ENCODE measurements at regions not wholly inside any gene's neighbourhood (a gene's known extent, or its start where the extent isn't known, plus 50 kb on each side); places are given as distances from the start of the nearest gene placed in this dataset.
"Not testable (repeated sequence)": the region's sequence is repeated elsewhere in the genome, so short reads cannot be mapped to it uniquely, and the experiment has no call there.

- TF ChIP-seq CTCF (conservative IDR thresholded peaks at IDR 0.05): no peak
- Histone ChIP-seq H3K4ac (ENCODE audit: low read depth, low read length) (no peak overlapping the region), H2BK20ac (ENCODE audit: low read depth, low read length, poor library complexity, severe bottlenecking) (no peak overlapping the region), H3K79me1 (ENCODE audit: insufficient read depth, low read depth, low read length, poor library complexity, severe bottlenecking) (no peaks in the 10 kb centered on the region), H2AK5ac (ENCODE audit: insufficient read length, low read length) (no peak overlapping the region), H4K20me1 (ENCODE audit: control insufficient read depth, insufficient read depth, insufficient read length) (no peaks in the 10 kb centered on the region), H3K23me2 (ENCODE audit: insufficient read length, low read depth, low read length, poor library complexity, severe bottlenecking) (no peaks in the 10 kb centered on the region), H3K9me3 (ENCODE audit: control insufficient read depth, low read depth, low read length) (no peaks in the 10 kb centered on the region), H2BK120ac (ENCODE audit: low read depth, low read length, poor library complexity, severe bottlenecking) (no peak overlapping the region), H3T11ph (ENCODE audit: low read length) (no peak overlapping the region), H2BK12ac (ENCODE audit: insufficient read length, low read depth, low read length) (no peak overlapping the region), H3K23ac (ENCODE audit: insufficient read length, low read depth, low read length) (no peak overlapping the region), H4K91ac (ENCODE audit: insufficient read length, low read depth, low read length) (no peak overlapping the region), H3K18ac (ENCODE audit: insufficient read length, low read depth, low read length) (no peak overlapping the region), H3K56ac (ENCODE audit: insufficient read length, low read depth, low read length) (no peak overlapping the region), H3K14ac (ENCODE audit: insufficient read depth, low read length) (no peak overlapping the region), H3K4me2 (ENCODE audit: insufficient read depth, insufficient read length, low read length) (no peak overlapping the region), H3K4me1 (ENCODE audit: insufficient read depth, low read length) (no peaks in the 10 kb centered on the region), H2BK5ac (ENCODE audit: insufficient read length, low read length) (no peak overlapping the region), H3K9ac (ENCODE audit: extremely low read depth, insufficient read length, low read length) (no peak overlapping the region), H3K79me2 (ENCODE audit: insufficient read depth, low read length) (no peaks in the 10 kb centered on the region), H4K8ac (replicated peaks; ENCODE audit: insufficient read length, low read depth, low read length) (no peak overlapping the region), H2AFZ (ENCODE audit: low read length) (no peak overlapping the region), H4K5ac (ENCODE audit: insufficient read length, low read depth, low read length) (no peak overlapping the region), H3K27me3 (ENCODE audit: insufficient read depth, low read length) (no peaks in the 10 kb centered on the region), H2BK15ac (ENCODE audit: low read depth, low read length) (no peak overlapping the region), H3K27ac (ENCODE audit: insufficient read length, low read depth, low read length) (no peak overlapping the region)
- H3K36me3 Mint-ChIP-seq (ENCODE audit: insufficient read depth in 1 of 3, low read depth in 3 of 3): peaks cover 4 to 20% (median 10%) of the 10 kb centered on the region in 3 experiments; a peak in 6 of 7 replicates
- peaks cover 12 to 15% of the 10 kb centered on the region in 2 experiments for H3K9me3 Mint-ChIP-seq
- DNase-seq: no peak
- H3K27ac Mint-ChIP-seq: no peak overlapping the region
- H3K27me3 Mint-ChIP-seq (ENCODE audit: low read depth): no peaks in the 10 kb centered on the region
- no peak overlapping the region for H3K4me3 Mint-ChIP-seq
- H3K4me1 Mint-ChIP-seq: 0 out of 4 replicates have a peak, but pooled peaks cover 0 to 2% of the 10 kb centered on the region in 2 experiments
Measured at GRCh38 chr11:101786421-101786820, 128.4 kb upstream of the CEP126 start.

- not testable (repeated sequence) for H4K20me1 ChIP-seq (ENCODE audit: control insufficient read depth, insufficient read depth, insufficient read length); H3K4me2 ChIP-seq (ENCODE audit: insufficient read depth, insufficient read length, low read length); H2BK120ac ChIP-seq (ENCODE audit: low read depth, low read length, poor library complexity, severe bottlenecking); H3K4me1 Mint-ChIP-seq; H3K27me3 Mint-ChIP-seq (ENCODE audit: low read depth); H3T11ph ChIP-seq (ENCODE audit: low read length); H3K23me2 ChIP-seq (ENCODE audit: insufficient read length, low read depth, low read length, poor library complexity, severe bottlenecking); H2BK15ac ChIP-seq (ENCODE audit: low read depth, low read length); H3K79me2 ChIP-seq (ENCODE audit: insufficient read depth, low read length); H3K56ac ChIP-seq (ENCODE audit: insufficient read length, low read depth, low read length); H3K4ac ChIP-seq (ENCODE audit: low read depth, low read length); H2BK20ac ChIP-seq (ENCODE audit: low read depth, low read length, poor library complexity, severe bottlenecking); H3K27ac Mint-ChIP-seq; H2AFZ ChIP-seq (ENCODE audit: low read length); H3K14ac ChIP-seq (ENCODE audit: insufficient read depth, low read length); H3K27me3 ChIP-seq (ENCODE audit: insufficient read depth, low read length); H3K23ac ChIP-seq (ENCODE audit: insufficient read length, low read depth, low read length); H3K27ac ChIP-seq (ENCODE audit: insufficient read length, low read depth, low read length); H3K4me1 ChIP-seq (ENCODE audit: insufficient read depth, low read length); H2AK5ac ChIP-seq (ENCODE audit: insufficient read length, low read length); H4K91ac ChIP-seq (ENCODE audit: insufficient read length, low read depth, low read length); H4K5ac ChIP-seq (ENCODE audit: insufficient read length, low read depth, low read length); H3K18ac ChIP-seq (ENCODE audit: insufficient read length, low read depth, low read length); H3K9me3 ChIP-seq (ENCODE audit: control insufficient read depth, low read depth, low read length); H2BK12ac ChIP-seq (ENCODE audit: insufficient read length, low read depth, low read length); DNase-seq; H3K4me3 Mint-ChIP-seq; H3K9ac ChIP-seq (ENCODE audit: extremely low read depth, insufficient read length, low read length); H4K8ac ChIP-seq (replicated peaks; ENCODE audit: insufficient read length, low read depth, low read length); H2BK5ac ChIP-seq (ENCODE audit: insufficient read length, low read length); H3K79me1 ChIP-seq (ENCODE audit: insufficient read depth, low read depth, low read length, poor library complexity, severe bottlenecking)
- Mint-ChIP-seq H3K9me3 (peaks cover 49 to 51% of the 10 kb centered on the region in 2 experiments), H3K36me3 (ENCODE audit: insufficient read depth in 1 of 3, low read depth in 3 of 3) (peaks cover 20 to 49% (median 42%) of the 10 kb centered on the region in 3 experiments)
- no CpG with 5 or more reads among the region's 1 CpG for WGBS (ENCODE audit: extremely low coverage, insufficient read length, low lambda C conversion rate)
Measured at GRCh38 chr11:101779167-101779566, 135.6 kb upstream of the CEP126 start.

Measured in H9 (cell line).